ENCODE measurements at regions not wholly inside any gene's neighbourhood (a gene's known extent, or its start where the extent isn't known, plus 50 kb on each side); places are given as distances from the start of the nearest gene placed in this dataset.

GRCh38 chrX:69096963-69097362, 68.3 kb downstream of the PJA1 start:
- H3K27me3 ChIP-seq (ENCODE audit: insufficient read depth, poor library complexity, severe bottlenecking) = no peaks in the 10 kb centered on the region
- TF ChIP-seq REST (IDR thresholded peaks at IDR 0.05; ENCODE audit: insufficient replicate concordance, low read depth) (no peak), SPI1 (IDR thresholded peaks at IDR 0.05; ENCODE audit: borderline replicate concordance, low read depth) (no peak), GABPA (IDR thresholded peaks at IDR 0.05; ENCODE audit: low read depth) (no peak)
- no peak overlapping the region for H3K4me3 ChIP-seq (replicated peaks; ENCODE audit: insufficient read depth, low read length)
- no peak overlapping the region for H3K27ac ChIP-seq (replicated peaks)
- DNase-seq (ENCODE audit: low read depth in 1 of 2, low spot score in 1 of 2) = no peak

GRCh38 chrX:69094977-69095669, 70.1 kb downstream of the PJA1 start:
- no peak overlapping the region for H3K27ac ChIP-seq (replicated peaks)
- H3K4me3 ChIP-seq (replicated peaks; ENCODE audit: insufficient read depth, low read length) = no peak overlapping the region
- H3K27me3 ChIP-seq (ENCODE audit: insufficient read depth, poor library complexity, severe bottlenecking) = no peaks in the 10 kb centered on the region
- DNase-seq (ENCODE audit: low read depth in 1 of 2, low spot score in 1 of 2) = no peak
- no peak for TF ChIP-seq CTCF (IDR thresholded peaks at IDR 0.05; ENCODE audit: insufficient read depth, low read length)
- TF ChIP-seq GABPA (IDR thresholded peaks at IDR 0.05; ENCODE audit: low read depth) = no peak
- TF ChIP-seq SPI1 (IDR thresholded peaks at IDR 0.05; ENCODE audit: borderline replicate concordance, low read depth) = no peak
- TF ChIP-seq POLR2AphosphoS5 (IDR thresholded peaks at IDR 0.05; ENCODE audit: low read depth) = no peak
- no peak for TF ChIP-seq REST (IDR thresholded peaks at IDR 0.05; ENCODE audit: insufficient replicate concordance, low read depth)

GRCh38 chrX:69093960-69094871, 71.0 kb downstream of the PJA1 start:
- no peaks in the 10 kb centered on the region for H3K27me3 ChIP-seq (ENCODE audit: insufficient read depth, poor library complexity, severe bottlenecking)
- no peak overlapping the region for H3K27ac ChIP-seq (replicated peaks)
- TF ChIP-seq CTCF (IDR thresholded peaks at IDR 0.05; ENCODE audit: insufficient read depth, low read length) (peak; percentile 41), REST (IDR thresholded peaks at IDR 0.05; ENCODE audit: insufficient replicate concordance, low read depth) (no peak), POLR2AphosphoS5 (IDR thresholded peaks at IDR 0.05; ENCODE audit: low read depth) (no peak), SPI1 (IDR thresholded peaks at IDR 0.05; ENCODE audit: borderline replicate concordance, low read depth) (no peak), GABPA (IDR thresholded peaks at IDR 0.05; ENCODE audit: low read depth) (no peak)
- H3K4me3 ChIP-seq (replicated peaks; ENCODE audit: insufficient read depth, low read length) = no peak overlapping the region
- peak; percentile 1 to 44 for DNase-seq (ENCODE audit: low read depth in 1 of 2, low spot score in 1 of 2)

All from HL-60 (cell line).